GM12878 (cell line): ENCODE measurements at regions not wholly inside any gene's neighbourhood (a gene's known extent, or its start where the extent isn't known, plus 50 kb on each side); places are given as distances from the start of the nearest gene placed in this dataset.

Source experiments
- BCL11A ChIP-seq: IDR thresholded peaks from 2 replicates; pipeline ENCODE4 v1.6.1; 2011; ENCODE audit warnings: low read depth, low read length
- FOXK2 ChIP-seq: fragments of 450-650 bp; IDR thresholded peaks from 2 replicates; pipeline ENCODE4 v1.6.1; 2017; ENCODE audit warnings: mild to moderate bottlenecking, moderate library complexity
- HCFC1 ChIP-seq: fragments of 150-350 bp; IDR thresholded peaks from 2 replicates; pipeline ENCODE4 v1.6.1; 2014; ENCODE audit warnings: low read length
- IKZF2 ChIP-seq, 2 experiments: fragments of 450-650 bp; IDR thresholded peaks; 2 replicates each; pipeline ENCODE4 v1.6.1; 2017; ENCODE audit warnings: mild to moderate bottlenecking in 2 of 2, moderate library complexity in 2 of 2
- IRF5 ChIP-seq: fragments of 450-650 bp; IDR thresholded peaks from 2 replicates; pipeline ENCODE4 v1.6.1; 2017; ENCODE audit warnings: borderline replicate concordance
- LARP7 ChIP-seq: fragments of 450-650 bp; IDR thresholded peaks from 2 replicates; pipeline ENCODE4 v1.6.1; 2017; ENCODE audit warnings: mild to moderate bottlenecking
- MAX ChIP-seq: IDR thresholded peaks from 2 replicates; pipeline ENCODE4 v1.6.1; 2012; ENCODE audit warnings: low read depth, low read length, improper control_type of control experiment
- MTA2 ChIP-seq: fragments of 450-650 bp; IDR thresholded peaks from 2 replicates; pipeline ENCODE4 v1.6.1; 2016; ENCODE audit warnings: low read depth, mild to moderate bottlenecking, moderate library complexity
- MTA3 ChIP-seq: IDR thresholded peaks from 2 replicates; pipeline ENCODE4 v1.6.1; 2012; ENCODE audit warnings: low read length, inconsistent platforms, borderline replicate concordance
- MYC ChIP-seq: IDR thresholded peaks from 2 replicates; pipeline ENCODE4 v1.6.1; 2011; ENCODE audit warnings: mild to moderate bottlenecking, low read length, moderate library complexity, inconsistent platforms; ENCODE audit not compliant: insufficient read depth, insufficient replicate concordance, insufficient read length, severe bottlenecking
- NR2C1 ChIP-seq: fragments of 450-650 bp; IDR thresholded peaks from 2 replicates; pipeline ENCODE4 v1.6.1; 2017; ENCODE audit warnings: antibody characterized with exemption, mild to moderate bottlenecking, moderate library complexity
- NR2F1 ChIP-seq: fragments of 450-650 bp; conservative IDR thresholded peaks from 2 replicates; pipeline ENCODE4 v1.6.1; 2017; ENCODE audit warnings: mild to moderate bottlenecking
- POLR2AphosphoS5 ChIP-seq: IDR thresholded peaks from 2 replicates; pipeline ENCODE4 v1.6.1; 2011; ENCODE audit warnings: mild to moderate bottlenecking, low read length, inconsistent platforms
- SPI1 ChIP-seq: IDR thresholded peaks from 2 replicates; pipeline ENCODE4 v1.6.1; 2011; ENCODE audit warnings: low read depth, mild to moderate bottlenecking, low read length, moderate library complexity, borderline replicate concordance; ENCODE audit not compliant: insufficient read depth
- TARDBP ChIP-seq: IDR thresholded peaks from 2 replicates; pipeline ENCODE4 v1.6.1; 2016; ENCODE audit warnings: borderline replicate concordance
- TCF3 ChIP-seq: IDR thresholded peaks from 2 replicates; pipeline ENCODE4 v1.6.1; 2012; ENCODE audit warnings: low read depth, mild to moderate bottlenecking, low read length, borderline replicate concordance; ENCODE audit not compliant: insufficient read depth
- WRNIP1 ChIP-seq: IDR thresholded peaks from 2 replicates; pipeline ENCODE4 v1.6.1; 2011; ENCODE audit warnings: low read depth, low read length, improper control_type of control experiment, borderline replicate concordance
- YBX1 ChIP-seq: fragments of 450-650 bp; IDR thresholded peaks from 2 replicates; pipeline ENCODE4 v1.6.1; 2016; ENCODE audit warnings: antibody characterized with exemption
- ZNF207 ChIP-seq: fragments of 450-650 bp; IDR thresholded peaks from 2 replicates; pipeline ENCODE4 v1.6.1; 2014; ENCODE audit warnings: antibody characterized with exemption, mild to moderate bottlenecking, borderline replicate concordance
- ZNF687 ChIP-seq: fragments of 450-650 bp; IDR thresholded peaks from 2 replicates; pipeline ENCODE4 v1.6.1; 2017; ENCODE audit warnings: mild to moderate bottlenecking, moderate library complexity

GRCh38 chr4:10832806-10833628 is 148.4 kb upstream of the CLNK start (continued):
- TF ChIP-seq HCFC1 (no peak), ZNF207 (no peak), TCF3 (no peak), IRF5 (no peak), MYC (no peak), NR2F1 (no peak), FOXK2 (no peak), YBX1 (no peak), POLR2AphosphoS5 (no peak), WRNIP1 (no peak), SPI1 (peak; percentile 49; the same call in 1 of the 2 replicates), NR2C1 (no peak), LARP7 (no peak), MTA2 (peak; percentile 37; the same call in 1 of the 2 replicates), MAX (no peak), IKZF2 (IDR thresholded peaks at IDR 0.05) (peak in 1 of 2 experiments; percentile 11; a peak in 1 of 4 replicates), ZNF687 (0 out of 2 replicates have a peak, but pooled peaks have one; percentile 30), BCL11A (no peak), TARDBP (no peak), MTA3 (no peak)
